Vagina (tissue), 2 donors: ENCODE measurements at regions not wholly inside any gene's neighbourhood (a gene's known extent, or its start where the extent isn't known, plus 50 kb on each side); places are given as distances from the start of the nearest gene placed in this dataset.

Experiments used
- CTCF ChIP-seq, 3 experiments: fragments of 450-650 bp in 2 of 3; fragments of 200-600 bp in 1 of 3; sonication (generic) in 1 of 3; IDR thresholded peaks; one replicate each; pipeline ENCODE4 v1.5.1; 2017 to 2019; ENCODE audit warnings: antibody characterized with exemption in 3 of 3, mild to moderate bottlenecking in 2 of 3, moderate library complexity in 2 of 3
- POLR2A ChIP-seq, 2 donors: fragments of 450-650 bp; IDR thresholded peaks; one replicate each; pipeline ENCODE4 v1.6.1; 2017; ENCODE audit warnings: antibody characterized with exemption in 2 of 2, mild to moderate bottlenecking in 2 of 2, moderate library complexity in 2 of 2
- POLR2AphosphoS5 ChIP-seq, 2 donors: sonication (generic); formaldehyde crosslinking; IDR thresholded peaks; one replicate each; pipeline ENCODE4 v1.9.0; 2017; ENCODE audit warnings: antibody characterized with exemption in 2 of 2, mild to moderate bottlenecking in 2 of 2, low read depth in 1 of 2; ENCODE audit not compliant: insufficient read depth in 1 of 2

GRCh38 chr22:47294222-47294532, 531.7 kb downstream of the TBC1D22A start:
- TF ChIP-seq CTCF (IDR thresholded peaks at IDR 0.05), result no peak
- TF ChIP-seq POLR2A (IDR thresholded peaks at IDR 0.05), result no peak
- no peak for TF ChIP-seq POLR2AphosphoS5 (IDR thresholded peaks at IDR 0.05; ENCODE audit: insufficient read depth in 1 of 2, low read depth in 1 of 2)
